NCI-H82 treated with DMSO at 0.1 percent for 48 hours (cell line): ENCODE measurements at regions not wholly inside any gene's neighbourhood (a gene's known extent, or its start where the extent isn't known, plus 50 kb on each side); places are given as distances from the start of the nearest gene placed in this dataset.

ENCODE experiments used
- DNase-seq: peaks from one replicate; lab custom pipeline; 2025; ENCODE audit not compliant: unreplicated experiment; lab: John Stamatoyannopoulos, UW

GRCh38 chr16:51355875-51356274 is 204.8 kb upstream of the SALL1 start:
- no peak for DNase-seq

- DNase-seq: no peak
Measured at GRCh38 chr16:51355195-51355594, 204.1 kb upstream of the SALL1 start.

GRCh38 chr16:51353055-51353454 is 202.0 kb upstream of the SALL1 start:
- DNase-seq: no peak

- no peak for DNase-seq
Measured at GRCh38 chr16:51349626-51350025, 198.6 kb upstream of the SALL1 start.

GRCh38 chr16:51343411-51343810 is 192.3 kb upstream of the SALL1 start:
- no peak for DNase-seq

- no peak for DNase-seq
Measured at GRCh38 chr16:51341204-51341603, 190.1 kb upstream of the SALL1 start.

GRCh38 chr16:51337662-51338061 is 186.6 kb upstream of the SALL1 start:
- no peak for DNase-seq

- no peak for DNase-seq
Measured at GRCh38 chr16:51328733-51329132, 177.7 kb upstream of the SALL1 start.

GRCh38 chr16:51327001-51327400 is 175.9 kb upstream of the SALL1 start:
- no peak for DNase-seq

- no peak for DNase-seq
Measured at GRCh38 chr16:51326131-51326856, 175.2 kb upstream of the SALL1 start.

GRCh38 chr16:51321251-51321650 is 170.2 kb upstream of the SALL1 start:
- no peak for DNase-seq

GRCh38 chr16:51317575-51317974 is 166.5 kb upstream of the SALL1 start:
- DNase-seq: no peak

GRCh38 chr16:51313198-51313597 is 162.1 kb upstream of the SALL1 start:
- DNase-seq: no peak

GRCh38 chr16:51312363-51313150 is 161.5 kb upstream of the SALL1 start:
- no peak for DNase-seq

- DNase-seq: no peak
Measured at GRCh38 chr16:51310159-51310558, 159.1 kb upstream of the SALL1 start.

- no peak for DNase-seq
Measured at GRCh38 chr16:51306886-51307595, 156.0 kb upstream of the SALL1 start.

- DNase-seq: no peak
Measured at GRCh38 chr16:51306116-51306515, 155.0 kb upstream of the SALL1 start.

GRCh38 chr16:51305337-51305736 is 154.3 kb upstream of the SALL1 start:
- no peak for DNase-seq

- no peak for DNase-seq
Measured at GRCh38 chr16:51302042-51302441, 151.0 kb upstream of the SALL1 start.

GRCh38 chr16:51298800-51299199 is 147.7 kb upstream of the SALL1 start:
- DNase-seq: no peak

- no peak for DNase-seq
Measured at GRCh38 chr16:51290442-51291285, 139.6 kb upstream of the SALL1 start.
